HG03469 (cell line): ENCODE measurements at regions not wholly inside any gene's neighbourhood (a gene's known extent, or its start where the extent isn't known, plus 50 kb on each side); places are given as distances from the start of the nearest gene placed in this dataset.
"Not testable (repeated sequence)": the region's sequence is repeated elsewhere in the genome, so short reads cannot be mapped to it uniquely, and the experiment has no call there.

Source experiments
- ATAC-seq: cut with Tn5 transposase; IDR thresholded peaks from one replicate; pipeline ENCODE4 v1.9.1; 2021; ENCODE audit warnings: mild to moderate bottlenecking, moderate library complexity, moderate number of reproducible peaks; ENCODE audit not compliant: unreplicated experiment

DNA sequence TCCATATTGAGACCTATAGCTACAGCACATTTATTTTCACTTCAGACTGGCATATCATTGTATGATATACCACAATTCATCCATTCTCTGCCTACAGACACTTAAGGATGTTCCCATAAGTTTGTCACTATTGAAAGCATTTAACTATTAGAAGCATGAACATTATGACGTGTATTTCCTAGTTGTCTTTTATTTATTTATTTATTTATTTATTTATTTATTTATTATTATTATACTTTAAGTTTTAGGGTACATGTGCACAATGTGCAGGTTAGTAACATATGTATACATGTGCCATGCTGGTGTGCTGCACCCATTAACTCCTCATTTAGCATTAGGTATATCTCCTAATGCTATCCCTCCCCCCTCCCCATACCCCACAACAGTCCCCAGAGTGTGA lies 448.0 kb downstream of the TMEM232 start:
- not testable (repeated sequence) for ATAC-seq

DNA sequence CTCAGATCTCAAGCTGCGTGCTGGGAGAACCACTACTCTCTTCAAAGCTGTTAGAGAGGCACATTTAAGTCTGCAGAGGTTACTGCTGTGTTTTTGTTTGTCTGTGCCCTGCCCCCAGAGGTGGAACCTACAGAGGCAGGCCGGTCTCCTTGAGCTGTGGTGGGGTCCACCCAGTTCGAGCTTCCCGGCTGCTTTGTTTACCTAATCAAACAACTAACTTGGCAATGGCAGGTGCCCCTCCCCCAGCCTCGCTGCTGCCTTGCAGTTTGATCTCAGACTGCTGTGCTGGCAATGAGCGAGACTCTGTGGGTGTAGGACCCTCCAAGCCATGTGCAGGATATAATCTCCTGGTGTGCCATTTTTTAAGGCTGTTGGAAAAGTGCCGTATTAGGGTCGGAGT lies 442.4 kb downstream of the TMEM232 start:
- ATAC-seq = not testable (repeated sequence)

DNA sequence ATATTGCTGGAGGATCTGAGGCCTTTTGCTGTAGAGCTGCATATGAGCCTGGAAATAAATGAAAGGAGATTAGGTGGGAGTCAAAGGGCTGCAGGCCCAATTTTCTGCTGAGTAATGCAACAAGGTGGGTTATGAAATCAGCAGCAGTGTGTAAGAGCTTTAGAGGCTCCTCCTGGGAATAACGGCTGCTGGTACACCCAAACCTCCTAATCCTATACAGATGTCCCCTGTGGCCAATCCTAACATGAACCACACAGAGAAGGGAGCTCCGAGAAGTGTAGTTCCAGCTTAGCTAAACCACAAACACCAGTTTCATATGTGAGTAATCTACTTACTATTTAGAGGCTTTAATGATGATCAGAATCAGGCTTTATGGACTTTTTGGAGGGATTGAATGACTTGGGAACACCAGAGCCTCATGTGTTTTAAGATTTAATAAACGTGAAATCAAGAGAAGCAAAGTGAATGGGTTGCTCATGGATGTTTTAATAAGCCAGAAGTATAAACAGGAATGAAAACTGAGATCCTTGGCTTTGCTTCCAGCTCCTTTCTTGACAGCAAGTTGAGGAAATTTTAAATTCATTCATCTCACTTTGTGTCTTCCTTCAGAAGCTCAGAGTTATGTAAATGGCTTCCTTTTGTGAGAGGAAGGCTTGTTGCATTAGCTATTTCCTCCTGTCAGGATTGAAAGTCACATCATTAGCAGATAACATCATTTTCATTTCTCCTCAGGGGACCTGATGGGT lies 437.5 kb downstream of the TMEM232 start:
- no peak for ATAC-seq

DNA sequence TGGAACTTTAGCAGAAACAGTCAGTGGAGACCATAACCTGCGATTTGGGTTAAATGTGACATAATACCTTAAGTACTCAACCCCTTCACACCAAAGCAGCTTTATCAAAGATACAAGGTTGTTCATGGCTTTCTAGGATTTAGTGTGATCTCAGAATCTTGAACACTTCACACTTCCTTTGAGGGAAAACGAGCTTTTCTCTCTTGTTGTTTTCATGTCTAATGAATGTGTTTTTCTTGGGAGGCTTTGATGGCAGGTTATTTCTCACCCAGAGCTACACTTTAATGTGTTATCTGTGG lies 437.0 kb downstream of the TMEM232 start:
- no peak for ATAC-seq

DNA sequence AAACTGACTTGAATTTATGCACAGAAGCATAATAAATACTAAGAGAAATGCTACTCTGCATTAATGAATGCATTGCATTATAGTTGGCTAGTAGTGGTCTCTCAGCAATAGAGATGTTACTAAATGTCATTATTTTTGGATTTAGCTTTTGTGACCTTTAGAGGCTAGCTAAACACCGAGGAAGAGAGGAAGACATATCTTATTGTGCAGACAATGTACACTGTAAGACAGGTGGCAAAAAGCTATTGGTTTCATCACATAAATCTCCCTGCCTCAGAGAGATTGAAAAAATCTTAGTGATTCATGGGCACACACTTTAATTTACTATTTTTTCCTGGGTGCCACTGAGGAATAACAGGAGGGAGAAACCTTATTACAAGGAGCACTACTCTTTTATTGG lies 435.9 kb downstream of the TMEM232 start:
- ATAC-seq = no peak

DNA sequence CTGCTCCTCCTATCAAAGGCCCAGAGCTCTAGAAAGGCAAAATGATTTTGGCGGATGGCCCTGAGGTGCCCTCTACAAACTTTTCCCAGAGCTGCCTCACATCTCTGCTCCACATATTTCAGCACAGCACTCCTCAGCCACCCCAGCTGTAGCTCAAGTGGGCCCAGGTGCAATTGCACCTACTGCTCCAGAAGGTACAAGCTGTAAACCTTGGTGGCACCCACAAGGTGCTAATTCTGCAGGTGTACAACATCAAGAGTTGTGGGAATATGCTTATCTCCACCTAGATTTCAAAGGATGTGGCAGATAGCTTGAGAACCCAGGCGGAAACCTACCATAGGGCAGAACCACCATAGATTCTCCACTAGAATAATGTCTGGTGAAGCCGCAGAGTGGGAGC lies 432.2 kb downstream of the TMEM232 start:
- ATAC-seq = no peak

DNA sequence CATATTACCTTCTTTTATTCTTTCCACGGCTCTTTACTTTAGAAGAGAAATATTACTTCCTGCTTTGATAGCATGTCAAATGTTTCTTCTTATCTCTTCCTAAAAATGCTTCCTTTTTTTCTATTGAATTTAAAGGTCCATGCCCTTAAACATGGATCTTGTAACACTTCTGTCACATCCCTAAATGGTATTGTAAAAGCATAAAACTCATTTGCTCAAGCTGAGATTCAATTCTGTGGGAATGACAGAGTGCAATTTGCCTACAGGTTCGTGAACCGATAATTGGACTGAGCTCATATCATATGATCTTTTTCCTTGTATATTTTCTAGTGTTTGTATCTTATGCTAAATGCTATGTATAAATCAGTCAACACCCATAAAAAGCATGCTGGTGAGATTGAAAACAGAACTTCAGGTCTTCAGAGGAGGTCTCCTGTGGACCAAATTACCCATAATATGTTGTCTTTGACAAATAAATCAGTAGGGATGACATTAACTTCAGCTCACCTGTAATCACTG lies 429.3 kb downstream of the TMEM232 start:
- no peak for ATAC-seq

DNA sequence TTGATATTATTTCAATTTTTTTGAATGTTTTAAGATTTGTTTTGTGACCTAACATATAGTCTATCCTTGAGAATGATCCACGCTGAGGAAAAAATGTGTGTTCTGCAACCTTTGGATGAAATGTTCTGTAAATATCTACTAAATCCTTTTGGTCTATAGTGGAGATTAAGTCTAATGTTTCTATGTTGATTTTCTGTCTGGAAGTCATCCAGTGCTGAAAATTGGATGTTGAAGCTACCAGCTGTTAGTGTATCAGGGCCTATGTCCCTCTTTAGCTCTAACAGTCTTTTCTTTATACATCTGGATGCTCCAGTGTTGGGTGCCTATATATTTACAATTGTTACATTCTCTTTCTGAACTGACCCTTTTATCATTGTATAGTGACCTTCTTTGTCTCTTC lies 422.3 kb downstream of the TMEM232 start:
- ATAC-seq = no peak

DNA sequence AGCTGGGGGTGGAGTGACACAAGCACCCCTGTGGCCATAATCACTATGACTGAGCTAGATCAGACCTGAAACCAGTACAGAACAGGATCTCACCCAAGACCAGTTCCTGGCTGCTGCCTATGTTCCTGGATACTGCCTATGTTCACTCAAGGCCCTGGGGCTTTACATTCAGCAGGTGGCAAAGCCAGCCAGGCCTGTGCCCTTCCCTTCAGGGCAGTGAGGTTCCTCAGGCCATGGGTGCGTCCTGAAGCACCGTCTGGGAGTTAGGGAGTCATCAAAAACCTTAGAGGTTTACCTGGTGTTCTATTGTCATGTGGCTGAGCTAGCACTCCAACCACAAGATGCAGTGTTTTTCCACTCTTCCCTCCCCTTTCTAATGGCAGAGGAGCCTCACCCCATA lies 419.8 kb downstream of the TMEM232 start:
- no peak for ATAC-seq

DNA sequence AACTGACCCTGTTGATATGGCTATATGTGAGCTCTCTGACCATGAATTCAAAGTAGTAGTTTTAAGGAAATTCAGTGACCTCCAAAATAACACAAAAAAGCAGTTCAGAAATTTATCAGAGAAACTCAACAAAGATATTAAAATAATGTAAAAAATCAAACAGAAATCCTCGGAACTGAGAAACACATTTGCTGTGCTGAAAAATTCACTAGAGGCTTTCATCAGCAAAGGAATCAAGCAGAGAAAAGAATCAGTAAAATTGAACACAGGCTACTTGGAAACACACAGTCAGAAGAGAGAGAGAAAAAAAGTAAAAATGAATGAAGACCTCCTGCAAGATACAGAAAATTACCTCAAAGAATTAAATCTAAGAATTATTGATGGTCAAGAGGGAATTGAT lies 417.2 kb downstream of the TMEM232 start:
- no peak for ATAC-seq

DNA sequence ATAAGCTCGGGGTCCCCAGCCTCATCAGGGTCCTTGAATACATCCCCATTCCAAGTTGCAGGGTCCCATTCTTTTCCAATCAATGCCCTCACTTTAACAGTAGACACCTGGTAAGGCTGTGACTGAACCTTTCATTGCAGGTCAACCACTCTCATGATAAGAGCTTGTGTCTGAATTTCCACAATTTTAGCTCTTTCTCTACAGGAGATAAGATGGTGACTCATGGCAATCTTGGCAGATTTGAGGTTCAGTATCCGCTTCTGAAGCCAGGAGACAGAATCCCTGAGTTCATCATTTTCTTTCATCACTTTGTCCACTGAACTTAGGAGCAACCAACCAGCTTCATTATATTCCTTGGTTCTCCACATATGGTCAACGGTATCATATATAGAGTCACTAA lies 409.9 kb downstream of the TMEM232 start:
- ATAC-seq = not testable (repeated sequence)

DNA sequence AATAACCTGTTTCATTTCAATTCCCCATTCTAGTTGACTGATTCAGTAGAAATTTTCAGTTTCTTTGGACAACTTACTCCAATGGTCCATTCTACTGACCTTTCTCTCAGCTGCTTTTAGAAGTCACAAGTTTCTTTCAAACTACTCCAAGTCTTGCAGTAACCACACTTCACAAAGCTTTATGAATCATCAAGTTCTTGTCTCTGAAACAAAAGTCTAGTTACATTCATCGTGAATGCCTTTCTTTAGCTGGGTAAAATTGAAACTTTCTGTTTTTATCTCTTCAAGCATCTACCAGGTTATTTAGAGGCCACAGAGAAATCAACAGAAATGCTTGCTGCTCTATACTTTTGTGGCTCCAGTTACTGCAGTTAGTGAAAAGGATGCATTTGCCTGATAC lies 405.4 kb downstream of the TMEM232 start:
- ATAC-seq = peak; percentile 52

DNA sequence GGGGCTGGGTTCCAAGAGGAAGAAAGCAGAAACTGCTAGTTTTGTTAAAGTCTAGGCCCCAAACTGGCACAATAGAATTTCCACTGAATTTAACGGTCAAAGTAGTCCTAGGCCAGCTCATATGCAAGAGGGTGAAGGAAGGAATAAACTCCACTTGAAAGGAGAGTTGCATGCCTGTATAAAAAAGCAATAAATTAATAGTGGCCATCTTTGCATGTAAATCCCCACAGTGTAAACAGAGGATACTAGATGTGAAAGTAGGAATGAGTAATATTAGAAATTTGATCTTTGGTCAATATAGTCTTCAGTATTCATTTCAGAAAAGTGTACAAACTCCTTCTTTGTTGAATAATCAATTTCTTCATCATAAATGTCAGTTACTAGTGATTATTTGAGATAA lies 403.1 kb downstream of the TMEM232 start:
- no peak for ATAC-seq

DNA sequence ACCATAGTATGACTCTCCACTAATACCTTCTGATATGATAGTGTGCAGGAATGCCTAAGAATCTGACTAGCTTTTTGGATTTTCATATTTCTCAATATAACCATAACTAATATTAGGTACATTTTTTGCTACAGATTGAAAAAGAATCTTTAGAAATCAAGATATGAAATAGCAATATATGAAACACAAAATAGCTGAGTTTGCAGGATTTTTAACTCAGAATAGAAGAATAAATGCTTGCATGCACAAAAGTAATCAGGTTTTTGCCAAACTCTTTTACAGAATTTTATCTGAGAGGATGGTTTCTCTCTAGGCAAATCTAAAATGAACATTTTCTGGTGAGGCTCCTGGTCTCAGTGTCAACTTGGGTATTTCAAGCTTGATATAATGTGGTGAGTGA lies 402.6 kb downstream of the TMEM232 start:
- no peak for ATAC-seq

DNA sequence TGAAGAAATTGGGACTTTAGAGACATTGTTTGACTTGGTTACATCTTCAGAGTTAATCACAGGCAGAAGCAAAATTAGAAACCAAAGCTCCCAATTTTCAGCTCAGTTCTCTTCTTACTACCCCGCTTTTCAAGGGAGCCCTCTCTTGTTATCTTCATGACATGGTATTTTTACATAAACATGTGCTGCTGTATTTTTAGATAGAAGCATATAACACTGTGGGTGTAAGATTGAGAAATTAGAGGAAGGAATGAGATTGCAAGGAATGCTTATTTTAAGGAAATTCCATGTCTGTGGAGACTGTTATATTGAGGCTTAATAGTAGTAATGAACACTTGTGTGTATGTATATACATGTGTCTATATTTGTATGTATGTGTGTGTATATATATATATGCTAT lies 401.6 kb downstream of the TMEM232 start:
- ATAC-seq = no peak

DNA sequence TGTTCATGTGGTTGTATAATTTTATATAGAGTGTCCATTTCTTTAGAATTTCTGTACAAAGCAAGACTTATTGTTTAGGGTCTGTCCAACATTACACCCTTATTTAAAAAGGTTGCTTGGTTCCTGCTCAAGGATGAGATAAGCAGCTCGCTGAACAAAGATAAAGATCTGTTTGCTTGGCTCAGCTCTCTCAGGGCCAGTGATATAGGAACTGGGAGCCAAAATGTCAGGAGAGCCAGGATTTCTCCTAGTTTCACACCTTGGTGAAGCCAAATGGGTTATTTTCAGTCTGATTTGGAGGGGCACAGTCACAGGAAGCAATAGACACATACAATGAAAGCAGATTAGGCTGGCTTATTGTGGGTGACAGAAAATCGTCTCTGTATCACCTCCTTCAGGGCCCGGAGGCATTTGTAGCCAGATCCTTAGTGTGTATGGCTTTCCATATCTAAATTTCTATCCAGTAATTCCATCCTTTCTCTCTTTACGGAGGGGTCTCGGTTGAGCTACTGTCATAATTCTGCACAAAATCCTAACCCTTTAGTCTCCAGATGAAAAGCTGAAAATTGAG lies 396.4 kb downstream of the TMEM232 start:
- ATAC-seq = no peak

DNA sequence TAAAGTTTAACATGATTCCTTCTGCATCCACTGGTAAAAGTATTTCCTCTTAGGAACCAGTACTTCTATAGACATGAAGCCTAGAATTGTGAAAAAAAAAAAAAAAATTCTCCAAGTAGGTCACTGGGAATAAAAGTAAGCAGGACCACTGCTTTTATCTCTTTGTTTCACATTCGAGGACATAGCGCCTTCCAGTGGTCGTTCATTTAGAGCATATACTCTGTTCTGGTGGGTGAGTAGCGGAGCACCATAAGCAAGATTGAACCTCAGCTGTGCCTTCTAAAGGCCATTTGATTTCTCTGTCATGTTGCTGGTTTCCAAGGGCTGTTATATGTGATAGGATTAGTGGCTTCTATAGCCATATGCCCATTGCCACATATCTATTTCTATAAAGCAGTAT lies 393.1 kb downstream of the TMEM232 start:
- ATAC-seq = no peak

DNA sequence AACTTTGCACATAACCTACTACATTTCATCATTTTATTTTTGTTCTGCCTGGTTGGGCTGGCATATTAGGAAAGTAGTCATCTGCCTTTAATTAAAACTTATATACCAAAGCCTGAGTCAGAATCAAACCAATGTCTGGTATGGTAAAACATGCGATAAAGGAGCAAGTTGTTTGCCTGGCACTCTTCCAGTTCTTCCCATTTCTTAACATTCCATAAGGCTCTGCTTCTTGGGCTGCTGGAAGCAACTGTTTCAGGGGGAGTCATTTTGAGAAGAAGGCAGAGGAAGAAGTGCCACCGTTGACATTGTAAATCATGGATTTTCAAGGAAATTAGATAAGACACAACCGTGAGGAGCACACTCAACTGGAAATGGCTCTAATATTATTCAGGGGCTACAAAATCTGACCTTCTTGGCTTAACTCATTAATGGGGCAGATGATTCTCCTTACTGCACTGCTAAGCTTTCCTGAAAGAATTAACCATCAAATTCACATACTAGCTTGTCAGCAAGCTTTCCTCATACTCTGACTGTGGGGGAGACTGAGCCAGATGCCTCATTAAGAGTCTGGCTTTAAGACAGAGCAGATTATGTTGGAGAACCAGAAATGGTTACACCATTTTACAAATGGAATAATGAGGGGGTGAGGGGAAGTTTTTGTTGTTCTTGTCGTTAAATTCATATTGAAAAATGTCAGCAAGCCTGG lies 391.0 kb downstream of the TMEM232 start:
- no peak for ATAC-seq

DNA sequence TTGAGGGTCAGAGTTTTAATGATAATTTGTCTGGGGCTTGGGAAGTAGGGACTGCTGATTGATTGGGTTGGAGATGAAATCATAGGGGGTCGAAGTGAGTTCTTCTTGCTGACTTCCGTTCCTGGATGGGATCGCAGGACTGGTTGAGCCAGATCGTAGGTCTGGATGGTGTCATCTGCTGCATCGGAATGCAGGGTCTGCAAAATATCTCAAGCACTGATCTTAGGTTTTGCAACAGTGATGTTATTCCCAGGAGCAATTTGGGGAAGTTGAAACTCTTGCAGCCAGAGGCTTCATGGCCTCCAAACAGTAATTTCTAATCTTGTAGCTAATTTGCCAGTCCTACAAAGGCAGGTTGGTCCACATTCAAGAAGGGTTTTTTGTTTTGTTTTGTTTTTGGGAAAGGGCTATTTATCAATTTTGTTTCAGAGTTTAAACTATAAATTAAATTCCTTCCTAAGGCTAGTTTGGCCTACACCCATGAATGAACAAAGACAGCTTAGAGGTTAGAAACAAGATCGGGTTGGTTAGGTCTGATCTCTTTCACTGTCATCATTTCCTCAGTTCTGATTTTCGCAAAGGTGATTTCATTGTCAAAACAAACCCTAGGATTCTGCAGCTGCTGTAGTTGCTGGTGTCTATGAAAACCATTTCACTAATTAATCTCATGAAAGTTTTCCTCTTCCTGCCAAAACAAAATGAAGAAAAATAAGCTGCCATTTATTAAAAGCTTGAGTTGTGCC lies 388.0 kb downstream of the TMEM232 start:
- ATAC-seq = no peak

DNA sequence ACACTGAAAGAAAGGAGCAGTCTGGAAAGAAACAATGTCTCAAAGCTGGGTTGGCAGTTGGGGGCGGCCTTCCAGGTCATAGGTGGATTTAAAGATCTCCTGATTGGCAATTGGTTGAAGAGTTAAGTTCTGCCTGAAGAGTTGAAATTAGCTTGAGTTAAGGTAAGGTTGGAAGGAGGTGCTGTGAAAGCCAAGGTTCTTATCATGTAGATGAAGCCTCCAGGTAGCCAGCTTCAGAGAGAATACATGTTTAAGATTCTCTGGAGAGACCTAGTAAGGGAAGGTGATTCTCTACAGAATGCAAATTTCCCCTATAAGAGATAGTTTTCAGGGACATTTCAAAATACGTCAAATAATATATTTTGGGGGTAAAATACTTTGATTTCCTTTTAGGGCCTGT lies 387.1 kb downstream of the TMEM232 start:
- ATAC-seq = no peak

DNA sequence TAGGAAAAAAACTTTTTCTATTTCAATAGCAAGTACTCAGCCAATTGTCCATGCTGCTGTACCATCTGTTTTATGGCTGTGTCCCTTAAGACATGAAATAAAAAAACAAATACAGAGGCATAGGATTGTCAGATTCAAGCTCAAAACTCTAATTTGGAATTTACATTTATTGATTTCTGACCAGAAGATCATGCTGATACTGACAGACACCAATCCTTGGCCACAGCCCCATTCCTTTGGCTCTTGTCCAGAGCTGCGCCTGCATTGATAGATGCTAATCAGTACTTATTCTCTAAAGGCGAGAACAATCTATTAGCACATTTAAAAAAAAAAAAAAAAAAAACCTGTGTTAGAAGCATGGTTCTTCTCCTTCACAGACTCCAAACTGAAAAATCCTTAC lies 384.6 kb downstream of the TMEM232 start:
- ATAC-seq = no peak

DNA sequence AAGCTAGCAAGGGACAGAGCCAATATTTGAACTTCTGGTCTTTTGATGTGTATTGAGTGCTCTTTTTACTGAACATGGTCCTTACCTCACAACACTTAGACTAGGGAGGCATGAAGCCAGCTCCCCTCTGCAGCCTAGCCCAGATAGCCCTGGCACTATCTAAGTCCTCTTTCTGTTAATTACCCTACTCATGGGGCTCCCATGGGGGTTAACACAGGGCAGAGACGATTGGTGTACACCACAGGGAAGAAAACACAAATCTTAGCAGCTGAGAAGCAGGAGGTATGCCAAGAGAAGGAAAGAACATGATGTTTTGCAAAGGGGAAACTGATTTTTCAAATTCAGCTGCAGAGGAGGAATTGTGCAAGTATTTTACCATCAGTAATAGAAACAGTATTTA lies 383.8 kb downstream of the TMEM232 start:
- ATAC-seq = no peak
